Stimulated activated CD4-positive, alpha-beta T cell treated with anti-CD3 and anti-CD28 coated beads, Interleukin-1b, Interleukin-23, amount 100 ng/mL, for 24 hours (primary cell): ENCODE measurements at regions not wholly inside any gene's neighbourhood (a gene's known extent, or its start where the extent isn't known, plus 50 kb on each side); places are given as distances from the start of the nearest gene placed in this dataset.

Experiments used
- DNase-seq, 4 experiments: peaks; one replicate each; pipeline ENCODE4 v3.0.0-alpha.2; 2020; ENCODE audit warnings: low read depth in 4 of 4, low spot score in 1 of 4

DNA sequence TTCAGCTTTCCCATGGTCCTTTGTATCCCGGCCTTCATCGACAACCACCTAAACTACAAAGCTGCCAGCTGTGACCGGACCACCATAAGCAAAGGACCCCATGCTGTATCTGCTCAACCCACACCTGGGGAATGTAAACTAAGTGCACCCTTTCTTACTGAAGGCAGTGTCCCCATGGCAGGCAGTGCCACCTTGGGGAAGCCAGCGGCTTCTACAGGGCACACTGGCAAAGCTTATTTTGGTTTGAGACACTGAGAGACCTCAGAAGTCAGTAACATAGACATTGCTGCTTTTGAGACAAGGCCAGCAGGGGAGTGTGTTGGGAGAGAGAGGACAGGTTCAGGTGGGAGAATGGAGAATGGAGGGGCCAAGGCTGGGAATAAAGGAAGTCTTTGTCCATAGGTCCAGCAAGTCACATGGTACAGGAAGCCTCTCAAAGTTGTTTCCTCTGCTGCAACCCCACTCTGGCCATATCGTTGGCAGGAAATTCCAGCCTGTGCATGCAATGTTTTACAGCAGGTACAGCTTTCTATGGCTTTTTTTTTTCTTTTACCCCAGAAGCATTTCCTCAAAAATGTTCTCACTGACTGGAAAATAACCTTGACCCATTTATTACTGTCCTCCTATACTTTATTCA is 85.9 kb upstream of the NPVF start:
- DNase-seq = no peak

- DNase-seq = no peak
These were observed 86.5 kb upstream of the NPVF start for GRCh38 chr7:25314731-25315267.

DNA sequence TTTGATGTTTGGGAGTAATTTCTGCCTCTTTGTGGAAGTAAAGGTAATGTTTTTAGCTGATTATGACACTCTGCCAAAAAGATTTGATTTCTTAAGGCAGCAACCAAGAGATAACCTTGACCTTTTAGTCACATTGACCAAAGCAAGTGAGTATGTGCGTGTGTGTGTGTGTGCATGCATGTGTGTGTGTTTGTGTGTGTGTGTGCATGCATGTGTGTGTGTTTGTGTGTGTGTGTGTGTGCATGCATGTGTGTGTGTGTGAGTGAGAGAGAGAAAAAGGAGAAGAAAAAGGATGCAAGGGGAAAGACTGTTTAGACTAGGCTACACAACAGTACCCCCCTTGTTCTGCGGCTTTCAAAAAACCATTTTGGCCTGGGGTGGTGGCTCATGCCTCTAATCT is 88.1 kb upstream of the NPVF start:
- no peak for DNase-seq

GRCh38 chr7:25318047-25318446 is 89.8 kb upstream of the NPVF start:
- no peak for DNase-seq

DNA sequence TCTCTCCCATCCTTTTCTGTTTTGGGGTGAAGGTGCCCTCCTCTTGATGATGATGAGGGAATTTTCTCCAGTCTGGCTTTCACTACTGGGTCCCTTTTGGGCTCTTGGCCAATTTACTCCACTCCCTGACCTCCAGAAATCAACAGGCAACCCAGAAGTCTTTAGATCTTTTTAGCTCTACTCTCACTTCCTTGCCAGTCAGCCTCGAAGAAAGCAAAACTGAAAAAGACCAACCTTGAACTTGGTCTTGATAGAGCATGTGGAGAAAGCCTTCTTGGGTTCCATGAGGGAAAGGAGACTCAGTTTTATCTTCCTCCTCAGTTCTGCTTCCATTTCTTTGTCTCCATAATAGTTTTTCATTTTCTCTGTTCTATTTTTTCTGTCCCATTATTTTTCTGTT is 91.4 kb upstream of the NPVF start:
- DNase-seq = no peak

- DNase-seq = no peak
These were observed 92.5 kb upstream of the NPVF start for GRCh38 chr7:25320791-25321190.

GRCh38 chr7:25321424-25321823 is 93.1 kb upstream of the NPVF start:
- DNase-seq = no peak

GRCh38 chr7:25322473-25322872 is 94.2 kb upstream of the NPVF start:
- no peak for DNase-seq

GRCh38 chr7:25325186-25325757 is 97.0 kb upstream of the NPVF start:
- DNase-seq = no peak

GRCh38 chr7:25326501-25327156 is 98.3 kb upstream of the NPVF start:
- DNase-seq = no peak

- DNase-seq = no peak
These were observed 101.5 kb upstream of the NPVF start for GRCh38 chr7:25329815-25330214.

DNA sequence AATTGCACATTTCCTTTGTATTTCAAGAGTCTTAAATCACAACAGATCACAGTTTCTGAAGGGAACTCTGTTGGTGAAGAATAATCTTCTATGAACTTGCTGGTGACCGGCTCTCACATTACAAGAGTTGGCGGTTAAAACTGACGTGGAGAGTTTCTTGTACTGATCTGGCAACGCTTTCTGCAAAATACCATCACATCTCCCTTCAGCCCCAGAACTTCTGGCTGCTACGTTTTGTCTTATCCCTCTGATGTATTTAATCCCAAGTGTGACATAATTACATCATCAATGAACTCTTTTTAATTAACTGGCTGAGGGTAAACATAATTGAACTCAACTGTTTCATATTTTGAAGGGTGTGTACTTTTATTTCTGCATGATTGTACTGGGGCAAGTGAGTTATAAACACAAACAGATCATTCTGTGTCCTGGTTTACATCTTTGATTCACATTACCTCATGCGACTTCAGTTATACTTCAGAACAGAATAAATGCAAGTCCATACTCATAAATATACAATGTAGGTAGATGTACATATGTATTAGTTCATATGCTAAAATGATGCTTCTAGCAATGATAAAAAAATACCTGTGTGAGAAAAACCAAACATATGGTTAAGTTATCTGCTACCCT is 105.1 kb upstream of the NPVF start:
- no peak for DNase-seq

DNA sequence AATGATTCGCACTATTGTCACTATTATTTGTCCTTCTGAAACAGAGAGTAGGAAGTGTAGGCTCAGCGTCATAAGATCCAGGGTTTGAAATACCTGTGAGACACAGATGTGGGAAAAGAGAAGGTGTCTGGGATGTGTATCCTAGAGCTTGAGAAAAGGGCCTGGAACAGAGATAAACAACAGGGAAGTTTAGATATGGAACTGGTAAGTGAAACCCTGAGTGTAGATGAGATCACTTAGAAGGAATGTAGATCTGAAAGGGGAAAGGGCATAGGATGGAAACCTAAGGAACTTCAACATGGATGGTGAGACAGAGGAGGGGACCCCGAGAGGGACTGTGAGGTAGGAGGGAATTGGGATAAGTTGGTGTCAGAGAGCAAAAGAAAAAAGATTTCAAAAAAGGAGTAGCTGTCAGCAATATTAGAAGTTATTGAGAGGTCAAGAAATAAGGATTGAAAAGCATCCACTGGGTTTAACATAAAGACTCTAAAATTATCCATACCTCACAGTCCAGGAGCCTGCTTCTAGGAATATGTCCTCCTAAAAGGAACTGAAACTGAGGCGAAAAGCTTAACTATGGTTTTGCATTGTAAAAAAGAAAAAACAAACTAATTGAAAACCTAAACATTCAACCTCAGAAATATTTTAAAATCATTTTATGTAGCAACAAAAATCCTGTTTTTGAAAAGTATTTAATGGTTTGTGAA is 119.2 kb upstream of the NPVF start:
- DNase-seq = no peak

GRCh38 chr7:25348104-25348503 is 119.8 kb upstream of the NPVF start:
- DNase-seq = no peak

GRCh38 chr7:25349283-25350017 is 121.2 kb upstream of the NPVF start:
- no peak for DNase-seq

DNA sequence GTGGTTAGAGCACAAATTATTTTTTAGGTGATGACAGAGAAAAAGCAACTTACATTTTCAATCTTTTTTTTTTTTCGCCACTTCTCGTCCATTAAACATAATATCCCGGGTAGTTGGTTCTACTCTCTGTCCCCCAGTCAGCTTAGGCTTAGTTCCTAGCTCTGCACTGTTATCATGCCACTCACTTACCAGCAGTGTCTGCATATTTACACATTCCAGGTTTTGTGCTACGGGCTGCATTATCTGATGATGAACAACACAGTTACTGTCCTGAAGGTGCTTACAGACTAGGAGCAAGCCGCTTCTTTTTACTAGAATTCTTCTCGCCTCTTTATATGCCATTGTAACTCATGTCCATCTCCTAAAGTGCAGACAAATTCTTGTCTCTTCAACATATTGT is 121.8 kb upstream of the NPVF start:
- DNase-seq = no peak

- DNase-seq = no peak
These were observed 123.5 kb upstream of the NPVF start for GRCh38 chr7:25351761-25352160.

GRCh38 chr7:25353196-25353595 is 124.9 kb upstream of the NPVF start:
- DNase-seq = no peak

- no peak for DNase-seq
These were observed 125.4 kb upstream of the NPVF start for GRCh38 chr7:25353732-25354131.

DNA sequence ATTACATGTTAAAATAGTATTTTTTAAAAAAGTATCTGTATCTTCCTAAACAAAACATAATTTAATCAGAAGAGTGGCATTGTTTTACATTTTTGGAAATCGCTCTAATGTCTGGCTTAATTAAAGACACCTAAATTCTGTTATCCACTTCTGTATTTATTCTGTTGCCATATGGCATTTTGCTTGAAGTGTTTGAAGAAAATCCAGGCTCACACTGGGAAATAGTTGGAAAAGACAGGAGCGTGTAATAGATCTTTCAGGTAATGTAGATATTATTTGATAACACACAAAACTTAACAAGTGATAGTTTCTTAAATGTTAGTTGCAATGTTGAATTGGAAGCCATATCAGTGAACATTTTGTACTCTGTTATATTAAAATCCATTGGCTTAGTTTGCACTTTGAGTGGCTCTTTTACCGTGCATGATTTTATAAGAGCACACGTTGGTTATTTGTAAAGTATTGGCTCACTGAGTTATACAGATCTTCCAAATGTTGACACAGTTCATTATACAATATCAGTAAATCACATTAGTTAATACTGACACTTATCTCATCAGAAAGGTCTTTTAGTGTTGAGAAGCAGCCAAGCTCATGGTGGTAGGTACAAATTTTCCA is 128.4 kb upstream of the NPVF start:
- no peak for DNase-seq
